ENCODE measurements at regions not wholly inside any gene's neighbourhood (a gene's known extent, or its start where the extent isn't known, plus 50 kb on each side); places are given as distances from the start of the nearest gene placed in this dataset.

DNA sequence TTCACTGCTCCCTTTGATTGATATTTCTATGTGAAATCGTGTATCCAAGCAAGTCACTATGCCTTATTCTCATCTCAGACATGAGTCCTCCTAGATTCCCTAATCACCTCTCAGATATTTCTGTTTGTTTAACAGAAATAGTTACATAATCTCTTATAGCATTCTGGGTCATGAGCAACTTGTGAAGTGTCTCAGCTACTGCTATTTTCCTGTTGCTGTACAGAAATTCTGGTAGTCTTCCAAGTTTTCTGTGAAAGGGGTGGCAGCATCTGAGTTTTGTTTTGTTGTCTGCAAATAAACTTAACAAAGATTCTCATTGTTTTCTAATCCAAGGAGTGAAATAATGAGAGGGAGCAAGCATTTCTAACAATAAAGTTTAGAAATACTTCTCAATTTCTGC lies 256.9 kb upstream of the ST8SIA4 start (continued):
- TF ChIP-seq, protein P1, sequence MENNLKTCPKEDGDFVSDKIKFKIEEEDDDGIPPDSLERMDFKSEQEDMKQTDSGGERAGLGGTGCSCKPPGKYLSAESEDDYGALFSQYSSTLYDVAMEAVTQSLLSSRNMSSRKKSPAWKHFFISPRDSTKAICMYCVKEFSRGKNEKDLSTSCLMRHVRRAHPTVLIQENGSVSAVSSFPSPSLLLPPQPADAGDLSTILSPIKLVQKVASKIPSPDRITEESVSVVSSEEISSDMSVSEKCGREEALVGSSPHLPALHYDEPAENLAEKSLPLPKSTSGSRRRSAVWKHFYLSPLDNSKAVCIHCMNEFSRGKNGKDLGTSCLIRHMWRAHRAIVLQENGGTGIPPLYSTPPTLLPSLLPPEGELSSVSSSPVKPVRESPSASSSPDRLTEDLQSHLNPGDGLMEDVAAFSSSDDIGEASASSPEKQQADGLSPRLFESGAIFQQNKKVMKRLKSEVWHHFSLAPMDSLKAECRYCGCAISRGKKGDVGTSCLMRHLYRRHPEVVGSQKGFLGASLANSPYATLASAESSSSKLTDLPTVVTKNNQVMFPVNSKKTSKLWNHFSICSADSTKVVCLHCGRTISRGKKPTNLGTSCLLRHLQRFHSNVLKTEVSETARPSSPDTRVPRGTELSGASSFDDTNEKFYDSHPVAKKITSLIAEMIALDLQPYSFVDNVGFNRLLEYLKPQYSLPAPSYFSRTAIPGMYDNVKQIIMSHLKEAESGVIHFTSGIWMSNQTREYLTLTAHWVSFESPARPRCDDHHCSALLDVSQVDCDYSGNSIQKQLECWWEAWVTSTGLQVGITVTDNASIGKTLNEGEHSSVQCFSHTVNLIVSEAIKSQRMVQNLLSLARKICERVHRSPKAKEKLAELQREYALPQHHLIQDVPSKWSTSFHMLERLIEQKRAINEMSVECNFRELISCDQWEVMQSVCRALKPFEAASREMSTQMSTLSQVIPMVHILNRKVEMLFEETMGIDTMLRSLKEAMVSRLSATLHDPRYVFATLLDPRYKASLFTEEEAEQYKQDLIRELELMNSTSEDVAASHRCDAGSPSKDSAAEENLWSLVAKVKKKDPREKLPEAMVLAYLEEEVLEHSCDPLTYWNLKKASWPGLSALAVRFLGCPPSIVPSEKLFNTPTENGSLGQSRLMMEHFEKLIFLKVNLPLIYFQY (CRISPR knock-in tag; IDR thresholded peaks at IDR 0.05; ENCODE audit: borderline replicate concordance) = no peak
- TF ChIP-seq NR2C2 (CRISPR knock-in tag; IDR thresholded peaks at IDR 0.05; ENCODE audit: borderline replicate concordance) = no peak
- TF ChIP-seq ZNF547 (CRISPR knock-in tag; IDR thresholded peaks at IDR 0.05) = no peak
- TF ChIP-seq, protein P2, sequence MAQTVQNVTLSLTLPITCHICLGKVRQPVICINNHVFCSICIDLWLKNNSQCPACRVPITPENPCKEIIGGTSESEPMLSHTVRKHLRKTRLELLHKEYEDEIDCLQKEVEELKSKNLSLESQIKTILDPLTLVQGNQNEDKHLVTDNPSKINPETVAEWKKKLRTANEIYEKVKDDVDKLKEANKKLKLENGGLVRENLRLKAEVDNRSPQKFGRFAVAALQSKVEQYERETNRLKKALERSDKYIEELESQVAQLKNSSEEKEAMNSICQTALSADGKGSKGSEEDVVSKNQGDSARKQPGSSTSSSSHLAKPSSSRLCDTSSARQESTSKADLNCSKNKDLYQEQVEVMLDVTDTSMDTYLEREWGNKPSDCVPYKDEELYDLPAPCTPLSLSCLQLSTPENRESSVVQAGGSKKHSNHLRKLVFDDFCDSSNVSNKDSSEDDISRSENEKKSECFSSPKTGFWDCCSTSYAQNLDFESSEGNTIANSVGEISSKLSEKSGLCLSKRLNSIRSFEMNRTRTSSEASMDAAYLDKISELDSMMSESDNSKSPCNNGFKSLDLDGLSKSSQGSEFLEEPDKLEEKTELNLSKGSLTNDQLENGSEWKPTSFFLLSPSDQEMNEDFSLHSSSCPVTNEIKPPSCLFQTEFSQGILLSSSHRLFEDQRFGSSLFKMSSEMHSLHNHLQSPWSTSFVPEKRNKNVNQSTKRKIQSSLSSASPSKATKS (CRISPR knock-in tag; IDR thresholded peaks at IDR 0.05) = no peak
- no peak for TF ChIP-seq HDAC6 (IDR thresholded peaks at IDR 0.05; ENCODE audit: low read depth, low read length)
- no peak for TF ChIP-seq SRSF1 (optimal IDR thresholded peaks at IDR 0.05; ENCODE audit: low read depth, low read length)
- no peak for TF ChIP-seq ZNF441 (CRISPR knock-in tag; IDR thresholded peaks at IDR 0.05; ENCODE audit: borderline replicate concordance)
- no peak for TF ChIP-seq MAFG (CRISPR knock-in tag; IDR thresholded peaks at IDR 0.05)
- TF ChIP-seq ZNF230 (CRISPR knock-in tag; IDR thresholded peaks at IDR 0.05) = no peak
- TF ChIP-seq ZNF224 (CRISPR knock-in tag; IDR thresholded peaks at IDR 0.05) = no peak
- TF ChIP-seq ZNF709 (CRISPR knock-in tag; IDR thresholded peaks at IDR 0.05) = no peak
- no peak for TF ChIP-seq PCBP2 (optimal IDR thresholded peaks at IDR 0.05; ENCODE audit: low read depth, low read length, poor library complexity, severe bottlenecking)
